ENCODE measurements at regions not wholly inside any gene's neighbourhood (a gene's known extent, or its start where the extent isn't known, plus 50 kb on each side); places are given as distances from the start of the nearest gene placed in this dataset.
"Not testable (repeated sequence)": the region's sequence is repeated elsewhere in the genome, so short reads cannot be mapped to it uniquely, and the experiment has no call there.

DNA sequence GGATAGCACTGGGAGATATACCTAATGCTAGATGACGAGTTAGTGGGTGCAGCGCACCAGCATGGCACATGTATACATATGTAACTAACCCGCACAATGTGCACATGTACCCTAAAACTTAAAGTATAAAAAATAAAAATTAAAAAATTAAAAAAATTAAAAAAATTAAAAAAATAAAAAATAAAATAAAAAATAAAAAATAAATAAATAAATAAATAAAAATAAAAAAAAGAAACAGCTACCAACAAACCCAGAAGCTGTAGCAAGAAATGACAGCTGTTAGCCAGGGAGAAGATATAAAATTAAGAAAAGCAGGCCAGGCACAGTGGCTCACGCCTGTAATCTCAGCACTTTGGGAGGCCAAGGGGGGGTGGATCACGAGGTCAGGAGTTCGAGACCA lies 361.3 kb upstream of the ATP11B start:
- H3K27ac ChIP-seq (ENCODE audit: insufficient read depth in 1 of 2, low read depth in 1 of 2, low read length in 2 of 2, poor library complexity in 1 of 2, severe bottlenecking in 2 of 2); DNase-seq; H3K9me3 ChIP-seq (ENCODE audit: control extremely low read depth in 1 of 5, control insufficient read depth in 4 of 5, insufficient read depth in 2 of 5, low read depth in 1 of 5, low read length in 4 of 5); POLR2A ChIA-PET; H3K4me3 ChIP-seq (ENCODE audit: control insufficient read depth in 1 of 7, extremely low read depth in 1 of 7, insufficient read depth in 4 of 7, low read depth in 2 of 7, low read length in 6 of 7); H3K36me3 ChIP-seq (ENCODE audit: control insufficient read depth in 4 of 4, insufficient read depth in 4 of 4, low read length in 3 of 4); H3K4me1 ChIP-seq (ENCODE audit: control extremely low read depth in 1 of 4, control insufficient read depth in 4 of 4, insufficient read depth in 4 of 4, low read length in 3 of 4); CTCF ChIA-PET; H3K27me3 ChIP-seq (replicated peaks in 2 of 5; ENCODE audit: control insufficient read depth in 4 of 5, insufficient read depth in 5 of 5, low read length in 4 of 5): not testable (repeated sequence)
- WGBS (ENCODE audit: insufficient coverage): 100% methylated on average over 1 of the region's 6 CpGs

DNA sequence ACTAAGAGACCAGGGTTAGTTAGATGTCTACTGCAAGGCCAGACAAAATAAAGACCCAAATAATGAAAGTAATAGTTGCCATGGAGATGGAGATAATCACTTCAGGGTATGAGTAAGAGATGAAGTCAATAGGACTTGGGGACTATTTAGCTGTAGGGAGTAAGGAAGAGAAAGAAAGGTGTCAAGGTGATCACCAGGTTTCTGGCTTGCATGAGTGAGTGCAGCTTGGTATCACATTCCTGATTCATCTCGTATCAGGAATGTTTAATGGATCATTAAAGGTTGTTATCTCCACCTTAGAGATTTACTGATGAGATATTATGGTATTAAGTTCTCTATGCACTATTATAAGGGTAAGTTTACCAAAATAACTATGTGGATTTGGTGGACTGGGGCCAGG lies 357.4 kb upstream of the ATP11B start:
- H3K4me3 ChIP-seq (ENCODE audit: control insufficient read depth in 1 of 7, extremely low read depth in 1 of 7, insufficient read depth in 4 of 7, low read depth in 2 of 7, low read length in 6 of 7): no peak overlapping the region
- no peak overlapping the region for H3K27ac ChIP-seq (ENCODE audit: insufficient read depth in 1 of 2, low read depth in 1 of 2, low read length in 2 of 2, poor library complexity in 1 of 2, severe bottlenecking in 2 of 2)
- no peaks in the 10 kb centered on the region for H3K4me1 ChIP-seq (ENCODE audit: control extremely low read depth in 1 of 4, control insufficient read depth in 4 of 4, insufficient read depth in 4 of 4, low read length in 3 of 4)
- no peaks in the 10 kb centered on the region for H3K9me3 ChIP-seq (ENCODE audit: control extremely low read depth in 1 of 5, control insufficient read depth in 4 of 5, insufficient read depth in 2 of 5, low read depth in 1 of 5, low read length in 4 of 5)
- peaks cover 0 to 4% (median 0%) of the 10 kb centered on the region in 5 experiments for H3K27me3 ChIP-seq (replicated peaks in 2 of 5; ENCODE audit: control insufficient read depth in 4 of 5, insufficient read depth in 5 of 5, low read length in 4 of 5)
- ChIA-PET CTCF (no interaction called here), POLR2A (no interaction called here)
- H3K36me3 ChIP-seq (ENCODE audit: control insufficient read depth in 4 of 4, insufficient read depth in 4 of 4, low read length in 3 of 4): no peaks in the 10 kb centered on the region
- no CpG with 5 or more reads among the region's 1 CpG for WGBS (ENCODE audit: insufficient coverage)
- no peak for DNase-seq

DNA sequence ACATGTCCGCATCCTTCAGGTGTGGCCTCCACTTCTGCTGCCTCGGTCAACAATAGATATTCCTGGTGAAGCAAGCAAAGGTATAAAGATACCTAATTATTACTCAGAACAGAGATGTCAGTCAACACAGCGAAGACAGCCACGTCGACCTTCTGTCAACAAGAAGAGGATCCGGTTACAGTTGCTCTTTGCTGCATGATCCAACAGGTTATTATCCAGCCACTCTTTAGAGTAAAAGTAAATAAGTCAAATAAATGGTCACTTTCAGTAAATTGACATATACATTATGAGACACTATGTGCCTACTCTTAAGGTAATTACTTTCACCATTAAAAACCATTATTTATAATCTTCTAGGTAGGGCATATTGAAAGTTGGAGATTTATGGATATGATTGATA lies 356.8 kb upstream of the ATP11B start:
- no peak for DNase-seq
- H3K27me3 ChIP-seq (replicated peaks in 2 of 5; ENCODE audit: control insufficient read depth in 4 of 5, insufficient read depth in 5 of 5, low read length in 4 of 5): peaks cover 0 to 4% (median 0%) of the 10 kb centered on the region in 5 experiments
- H3K9me3 ChIP-seq (ENCODE audit: control extremely low read depth in 1 of 5, control insufficient read depth in 4 of 5, insufficient read depth in 2 of 5, low read depth in 1 of 5, low read length in 4 of 5): no peaks in the 10 kb centered on the region
- no peak overlapping the region for H3K4me3 ChIP-seq (ENCODE audit: control insufficient read depth in 1 of 7, extremely low read depth in 1 of 7, insufficient read depth in 4 of 7, low read depth in 2 of 7, low read length in 6 of 7)
- CTCF ChIA-PET: no interaction called here
- H3K36me3 ChIP-seq (ENCODE audit: control insufficient read depth in 4 of 4, insufficient read depth in 4 of 4, low read length in 3 of 4): no peaks in the 10 kb centered on the region
- H3K27ac ChIP-seq (ENCODE audit: insufficient read depth in 1 of 2, low read depth in 1 of 2, low read length in 2 of 2, poor library complexity in 1 of 2, severe bottlenecking in 2 of 2): no peak overlapping the region
- no peaks in the 10 kb centered on the region for H3K4me1 ChIP-seq (ENCODE audit: control extremely low read depth in 1 of 4, control insufficient read depth in 4 of 4, insufficient read depth in 4 of 4, low read length in 3 of 4)
- POLR2A ChIA-PET: no interaction called here
- WGBS (ENCODE audit: insufficient coverage): 100% methylated on average over 2 of the region's 6 CpGs

DNA sequence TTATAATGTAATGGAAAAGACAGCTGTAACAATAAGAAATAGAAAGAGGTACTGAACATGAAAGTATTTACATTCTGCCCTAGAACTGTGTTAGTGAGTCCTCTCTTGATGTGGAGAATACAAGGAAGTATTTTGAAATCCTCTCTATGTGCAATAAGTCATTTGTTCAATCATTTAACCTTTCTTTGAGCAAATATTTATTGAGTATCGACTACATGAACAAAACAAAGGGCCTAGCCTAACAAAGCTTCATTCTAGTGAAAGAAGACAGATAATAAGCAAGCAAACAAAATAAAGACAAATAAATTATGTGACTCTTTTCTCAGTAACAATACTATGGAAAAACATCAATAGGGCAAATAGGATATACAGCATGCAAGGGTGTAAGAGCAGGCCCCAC lies 354.9 kb upstream of the ATP11B start:
- no peak for DNase-seq
- Histone ChIP-seq H3K9me3 (ENCODE audit: control extremely low read depth in 1 of 5, control insufficient read depth in 4 of 5, insufficient read depth in 2 of 5, low read depth in 1 of 5, low read length in 4 of 5) (no peaks in the 10 kb centered on the region), H3K4me3 (ENCODE audit: control insufficient read depth in 1 of 7, extremely low read depth in 1 of 7, insufficient read depth in 4 of 7, low read depth in 2 of 7, low read length in 6 of 7) (no peak overlapping the region), H3K27ac (ENCODE audit: insufficient read depth in 1 of 2, low read depth in 1 of 2, low read length in 2 of 2, poor library complexity in 1 of 2, severe bottlenecking in 2 of 2) (no peak overlapping the region), H3K27me3 (replicated peaks in 2 of 5; ENCODE audit: control insufficient read depth in 4 of 5, insufficient read depth in 5 of 5, low read length in 4 of 5) (peaks cover 0 to 4% (median 0%) of the 10 kb centered on the region in 5 experiments), H3K4me1 (ENCODE audit: control extremely low read depth in 1 of 4, control insufficient read depth in 4 of 4, insufficient read depth in 4 of 4, low read length in 3 of 4) (no peaks in the 10 kb centered on the region), H3K36me3 (ENCODE audit: control insufficient read depth in 4 of 4, insufficient read depth in 4 of 4, low read length in 3 of 4) (no peaks in the 10 kb centered on the region)
- POLR2A ChIA-PET: no interaction called here
- CTCF ChIA-PET: no interaction called here
- no CpG with 5 or more reads among the region's 1 CpG for WGBS (ENCODE audit: insufficient coverage)

DNA sequence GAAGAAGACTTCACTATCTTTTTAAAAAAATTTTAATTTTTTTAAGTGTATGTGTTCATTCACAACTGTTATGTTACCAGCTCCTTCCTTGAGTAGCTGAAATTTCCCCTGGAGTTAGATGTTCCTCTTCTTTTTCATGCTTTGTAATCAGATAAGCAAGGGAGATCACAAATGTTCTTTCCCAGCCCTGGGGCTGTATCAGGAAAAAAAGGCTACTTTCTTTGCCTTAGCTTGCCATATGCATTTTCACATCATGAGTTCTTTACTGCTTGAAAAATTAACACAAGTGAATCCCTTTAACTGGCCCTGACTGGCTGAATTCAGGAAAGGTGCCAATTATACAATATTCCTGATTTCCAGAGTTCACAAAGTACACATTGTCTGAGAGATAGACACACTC lies 353.2 kb upstream of the ATP11B start:
- Histone ChIP-seq H3K4me1 (ENCODE audit: control extremely low read depth in 1 of 4, control insufficient read depth in 4 of 4, insufficient read depth in 4 of 4, low read length in 3 of 4) (no peaks in the 10 kb centered on the region), H3K9me3 (ENCODE audit: control extremely low read depth in 1 of 5, control insufficient read depth in 4 of 5, insufficient read depth in 2 of 5, low read depth in 1 of 5, low read length in 4 of 5) (no peaks in the 10 kb centered on the region), H3K27ac (ENCODE audit: insufficient read depth in 1 of 2, low read depth in 1 of 2, low read length in 2 of 2, poor library complexity in 1 of 2, severe bottlenecking in 2 of 2) (no peak overlapping the region), H3K27me3 (replicated peaks in 2 of 5; ENCODE audit: control insufficient read depth in 4 of 5, insufficient read depth in 5 of 5, low read length in 4 of 5) (peaks cover 0 to 4% (median 0%) of the 10 kb centered on the region in 5 experiments), H3K36me3 (ENCODE audit: control insufficient read depth in 4 of 4, insufficient read depth in 4 of 4, low read length in 3 of 4) (no peaks in the 10 kb centered on the region), H3K4me3 (ENCODE audit: control insufficient read depth in 1 of 7, extremely low read depth in 1 of 7, insufficient read depth in 4 of 7, low read depth in 2 of 7, low read length in 6 of 7) (no peak overlapping the region)
- POLR2A ChIA-PET: no interaction called here
- CTCF ChIA-PET: no interaction called here
- DNase-seq: no peak

DNA sequence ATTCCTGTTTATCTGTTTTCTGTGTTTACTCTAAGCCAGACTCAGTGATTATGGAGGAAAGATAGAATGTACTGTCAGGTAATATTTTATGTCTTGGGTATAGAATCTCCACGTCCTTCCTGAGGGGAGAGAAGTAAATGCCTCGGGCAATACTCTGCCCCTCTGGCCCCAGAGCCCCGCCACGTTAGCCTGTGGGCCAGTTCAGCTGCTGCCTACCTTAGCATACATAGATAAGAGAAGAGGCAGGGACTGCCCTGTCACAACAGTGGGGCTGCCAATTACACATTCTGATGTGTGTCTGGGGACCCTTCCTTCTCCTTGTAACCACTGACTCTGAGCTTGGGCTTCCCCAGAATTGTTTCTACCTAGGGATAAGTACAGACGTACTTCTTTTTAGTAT lies 347.7 kb upstream of the ATP11B start:
- POLR2A ChIA-PET: no interaction called here
- H3K27ac ChIP-seq (ENCODE audit: insufficient read depth in 1 of 2, low read depth in 1 of 2, low read length in 2 of 2, poor library complexity in 1 of 2, severe bottlenecking in 2 of 2): no peak overlapping the region
- CTCF ChIA-PET: interaction anchor here (0.6 kb wide), 1 partner anchor 21 kb away, joined by 3 read pairs; no protein-coding TSS in a partner anchor
- H3K4me3 ChIP-seq (ENCODE audit: control insufficient read depth in 1 of 7, extremely low read depth in 1 of 7, insufficient read depth in 4 of 7, low read depth in 2 of 7, low read length in 6 of 7): no peak overlapping the region
- H3K9me3 ChIP-seq (ENCODE audit: control extremely low read depth in 1 of 5, control insufficient read depth in 4 of 5, insufficient read depth in 2 of 5, low read depth in 1 of 5, low read length in 4 of 5): no peaks in the 10 kb centered on the region
- 86% methylated on average over 2 of the region's 5 CpGs for WGBS (ENCODE audit: insufficient coverage)
- H3K36me3 ChIP-seq (ENCODE audit: control insufficient read depth in 4 of 4, insufficient read depth in 4 of 4, low read length in 3 of 4): no peaks in the 10 kb centered on the region
- no peak for DNase-seq
- H3K4me1 ChIP-seq (ENCODE audit: control extremely low read depth in 1 of 4, control insufficient read depth in 4 of 4, insufficient read depth in 4 of 4, low read length in 3 of 4): no peaks in the 10 kb centered on the region
- H3K27me3 ChIP-seq (replicated peaks in 2 of 5; ENCODE audit: control insufficient read depth in 4 of 5, insufficient read depth in 5 of 5, low read length in 4 of 5): peaks cover 0 to under 1% (median 0%) of the 10 kb centered on the region in 5 experiments

DNA sequence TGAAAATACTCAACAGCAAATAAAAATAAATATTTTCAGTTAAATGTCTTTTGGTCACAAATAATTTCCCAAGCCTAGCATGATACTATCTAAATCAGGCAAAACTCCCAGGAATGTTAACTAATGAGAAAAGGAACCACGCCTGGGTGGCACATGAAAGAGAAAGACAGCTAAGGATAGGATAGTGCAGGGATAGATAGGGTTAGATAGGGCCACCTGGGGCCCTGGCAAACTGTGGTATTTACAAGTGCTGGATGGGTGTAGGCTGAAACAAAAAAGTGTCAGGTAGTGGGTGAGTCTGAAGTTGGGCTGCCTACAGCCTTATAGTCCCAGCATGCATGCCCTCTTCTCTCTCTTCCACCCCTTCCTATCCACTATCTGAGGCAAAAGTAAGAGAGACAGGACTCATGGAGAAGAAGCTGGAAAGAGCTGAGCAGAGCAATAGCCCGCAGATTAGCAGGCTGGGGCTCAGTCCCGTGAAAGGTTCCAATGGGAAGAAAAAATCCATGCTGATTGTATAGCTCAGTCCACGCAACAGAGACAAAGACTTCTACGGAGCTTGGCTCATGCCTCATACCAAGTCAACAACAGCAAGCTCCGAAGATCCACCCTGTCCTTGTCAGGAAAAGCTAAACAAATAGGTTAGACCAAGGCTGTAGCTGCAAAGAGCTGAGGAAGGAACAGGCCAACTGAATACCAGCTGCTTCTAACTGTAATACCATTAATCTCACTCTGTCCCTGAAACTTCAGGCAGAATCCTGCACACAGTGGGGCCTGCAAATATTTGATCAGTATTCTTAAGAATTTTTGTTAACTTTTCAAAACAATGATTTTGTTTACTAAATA lies 342.1 kb upstream of the ATP11B start:
- CTCF ChIA-PET: no interaction called here
- 88% methylated on average over 6 of the region's 6 CpGs for WGBS (ENCODE audit: insufficient coverage)
- Histone ChIP-seq H3K9me3 (ENCODE audit: control extremely low read depth in 1 of 5, control insufficient read depth in 4 of 5, insufficient read depth in 2 of 5, low read depth in 1 of 5, low read length in 4 of 5) (peaks cover 0 to under 1% (median 0%) of the 10 kb centered on the region in 5 experiments), H3K36me3 (ENCODE audit: control insufficient read depth in 4 of 4, insufficient read depth in 4 of 4, low read length in 3 of 4) (no peaks in the 10 kb centered on the region), H3K27me3 (replicated peaks in 2 of 5; ENCODE audit: control insufficient read depth in 4 of 5, insufficient read depth in 5 of 5, low read length in 4 of 5) (no peaks in the 10 kb centered on the region), H3K27ac (ENCODE audit: insufficient read depth in 1 of 2, low read depth in 1 of 2, low read length in 2 of 2, poor library complexity in 1 of 2, severe bottlenecking in 2 of 2) (no peak overlapping the region), H3K4me3 (ENCODE audit: control insufficient read depth in 1 of 7, extremely low read depth in 1 of 7, insufficient read depth in 4 of 7, low read depth in 2 of 7, low read length in 6 of 7) (no peak overlapping the region), H3K4me1 (ENCODE audit: control extremely low read depth in 1 of 4, control insufficient read depth in 4 of 4, insufficient read depth in 4 of 4, low read length in 3 of 4) (no peaks in the 10 kb centered on the region)
- DNase-seq: no peak
- POLR2A ChIA-PET: no interaction called here

Data from common myeloid progenitor, CD34-positive (primary cell).